ENCODE measurements at regions not wholly inside any gene's neighbourhood (a gene's known extent, or its start where the extent isn't known, plus 50 kb on each side); places are given as distances from the start of the nearest gene placed in this dataset.

DNA sequence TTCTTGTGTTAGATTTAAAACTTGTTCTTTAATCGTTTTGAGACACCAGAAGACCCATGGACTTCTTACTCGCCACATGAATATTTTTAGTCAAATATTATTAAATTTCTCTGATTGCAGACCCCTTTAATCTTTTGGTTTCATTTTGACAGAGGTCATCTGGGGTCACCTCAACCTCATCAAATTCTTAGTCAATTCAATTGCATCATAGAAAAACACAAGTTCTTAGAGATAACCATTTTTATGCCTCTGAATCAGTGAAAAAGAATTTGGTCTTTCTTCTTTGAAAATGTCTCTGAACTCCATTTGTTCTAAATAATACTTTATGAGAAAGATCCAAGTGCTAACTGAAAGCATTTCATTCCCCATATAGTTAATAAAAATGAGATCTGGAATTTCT lies 55.2 kb upstream of the CBLN4 start:
- 1% methylated on average over 2 of the region's 2 CpGs for WGBS (ENCODE audit: missing lambda C conversion rate)

DNA sequence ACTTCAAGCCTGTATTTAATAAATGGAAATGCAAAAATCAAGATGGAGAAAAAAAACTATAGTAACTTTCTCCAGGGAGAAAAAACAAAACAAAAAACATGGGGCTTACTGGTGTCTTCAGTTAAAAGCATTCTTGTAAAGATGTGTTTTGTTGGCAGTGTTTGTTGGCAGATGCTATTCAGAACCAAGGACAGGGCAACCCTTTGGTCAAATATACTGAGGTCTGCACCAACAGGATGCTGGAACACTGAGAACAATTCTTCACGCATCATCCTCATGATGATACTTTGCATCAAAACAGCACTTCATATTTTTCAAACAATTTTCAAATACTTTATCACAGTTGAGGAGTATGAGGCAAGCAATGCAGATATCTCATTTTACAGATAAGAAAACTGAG lies 63.7 kb upstream of the CBLN4 start:
- no peak overlapping the region for H3K4me3 ChIP-seq
- H3K9me3 ChIP-seq, result no peaks in the 10 kb centered on the region
- DNase-seq (ENCODE audit: low read depth in 1 of 2, low spot score in 1 of 2) (no peak), FAIRE-seq (no peak), ATAC-seq (no peak)
- ChIA-PET POLR2A (no interaction called here), CTCF (no interaction called here)
- H3K27ac ChIP-seq, result no peak overlapping the region
- no peaks in the 10 kb centered on the region for H3K4me1 ChIP-seq
- H3K4me2 ChIP-seq, result no peak overlapping the region
- WGBS (ENCODE audit: missing lambda C conversion rate), result 30% methylated on average over 1 of the region's 1 CpG
- TF ChIP-seq RARB (CRISPR knock-in tag; IDR thresholded peaks at IDR 0.05), result no peak
- TF ChIP-seq, protein P1, sequence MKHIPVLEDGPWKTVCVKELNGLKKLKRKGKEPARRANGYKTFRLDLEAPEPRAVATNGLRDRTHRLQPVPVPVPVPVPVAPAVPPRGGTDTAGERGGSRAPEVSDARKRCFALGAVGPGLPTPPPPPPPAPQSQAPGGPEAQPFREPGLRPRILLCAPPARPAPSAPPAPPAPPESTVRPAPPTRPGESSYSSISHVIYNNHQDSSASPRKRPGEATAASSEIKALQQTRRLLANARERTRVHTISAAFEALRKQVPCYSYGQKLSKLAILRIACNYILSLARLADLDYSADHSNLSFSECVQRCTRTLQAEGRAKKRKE (CRISPR knock-in tag; IDR thresholded peaks at IDR 0.05; ENCODE audit: low read depth), result no peak
- TF ChIP-seq RFX5 (IDR thresholded peaks at IDR 0.05), result no peak
- TF ChIP-seq, protein P2, sequence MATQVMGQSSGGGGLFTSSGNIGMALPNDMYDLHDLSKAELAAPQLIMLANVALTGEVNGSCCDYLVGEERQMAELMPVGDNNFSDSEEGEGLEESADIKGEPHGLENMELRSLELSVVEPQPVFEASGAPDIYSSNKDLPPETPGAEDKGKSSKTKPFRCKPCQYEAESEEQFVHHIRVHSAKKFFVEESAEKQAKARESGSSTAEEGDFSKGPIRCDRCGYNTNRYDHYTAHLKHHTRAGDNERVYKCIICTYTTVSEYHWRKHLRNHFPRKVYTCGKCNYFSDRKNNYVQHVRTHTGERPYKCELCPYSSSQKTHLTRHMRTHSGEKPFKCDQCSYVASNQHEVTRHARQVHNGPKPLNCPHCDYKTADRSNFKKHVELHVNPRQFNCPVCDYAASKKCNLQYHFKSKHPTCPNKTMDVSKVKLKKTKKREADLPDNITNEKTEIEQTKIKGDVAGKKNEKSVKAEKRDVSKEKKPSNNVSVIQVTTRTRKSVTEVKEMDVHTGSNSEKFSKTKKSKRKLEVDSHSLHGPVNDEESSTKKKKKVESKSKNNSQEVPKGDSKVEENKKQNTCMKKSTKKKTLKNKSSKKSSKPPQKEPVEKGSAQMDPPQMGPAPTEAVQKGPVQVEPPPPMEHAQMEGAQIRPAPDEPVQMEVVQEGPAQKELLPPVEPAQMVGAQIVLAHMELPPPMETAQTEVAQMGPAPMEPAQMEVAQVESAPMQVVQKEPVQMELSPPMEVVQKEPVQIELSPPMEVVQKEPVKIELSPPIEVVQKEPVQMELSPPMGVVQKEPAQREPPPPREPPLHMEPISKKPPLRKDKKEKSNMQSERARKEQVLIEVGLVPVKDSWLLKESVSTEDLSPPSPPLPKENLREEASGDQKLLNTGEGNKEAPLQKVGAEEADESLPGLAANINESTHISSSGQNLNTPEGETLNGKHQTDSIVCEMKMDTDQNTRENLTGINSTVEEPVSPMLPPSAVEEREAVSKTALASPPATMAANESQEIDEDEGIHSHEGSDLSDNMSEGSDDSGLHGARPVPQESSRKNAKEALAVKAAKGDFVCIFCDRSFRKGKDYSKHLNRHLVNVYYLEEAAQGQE (IDR thresholded peaks at IDR 0.05), result no peak
- no peak for TF ChIP-seq MAFK (IDR thresholded peaks at IDR 0.05; ENCODE audit: partially characterized antibody)
- no peak for TF ChIP-seq JUNB (IDR thresholded peaks at IDR 0.05)
- TF ChIP-seq, protein P3, sequence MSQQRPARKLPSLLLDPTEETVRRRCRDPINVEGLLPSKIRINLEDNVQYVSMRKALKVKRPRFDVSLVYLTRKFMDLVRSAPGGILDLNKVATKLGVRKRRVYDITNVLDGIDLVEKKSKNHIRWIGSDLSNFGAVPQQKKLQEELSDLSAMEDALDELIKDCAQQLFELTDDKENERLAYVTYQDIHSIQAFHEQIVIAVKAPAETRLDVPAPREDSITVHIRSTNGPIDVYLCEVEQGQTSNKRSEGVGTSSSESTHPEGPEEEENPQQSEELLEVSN (IDR thresholded peaks at IDR 0.05; ENCODE audit: borderline replicate concordance, low read depth), result no peak
- TF ChIP-seq ZNF302 (CRISPR knock-in tag; IDR thresholded peaks at IDR 0.05), result no peak
- no peak for TF ChIP-seq ZSCAN20 (CRISPR knock-in tag; IDR thresholded peaks at IDR 0.05)
- TF ChIP-seq POLR2AphosphoS2 (conservative IDR thresholded peaks at IDR 0.05; ENCODE audit: low read length), result no peak
- no peak for TF ChIP-seq CHD4 (IDR thresholded peaks at IDR 0.05; ENCODE audit: borderline replicate concordance)
- TF ChIP-seq JUN (IDR thresholded peaks at IDR 0.05), result no peak

More for the DNA sequence above, 55.2 kb upstream of the CBLN4 start:
- DNase-seq (ENCODE audit: low read depth in 1 of 2, low spot score in 1 of 2) (no peak), FAIRE-seq (no peak), ATAC-seq (no peak)
- Histone ChIP-seq H3K4me3 (no peak overlapping the region), H3K27ac (no peak overlapping the region), H3K4me2 (no peak overlapping the region), H3K9me3 (no peaks in the 10 kb centered on the region), H3K4me1 (no peaks in the 10 kb centered on the region)
- no peak for TF ChIP-seq HOXB13 (CRISPR knock-in tag; IDR thresholded peaks at IDR 0.05; ENCODE audit: low read depth)
- TF ChIP-seq, protein P4, sequence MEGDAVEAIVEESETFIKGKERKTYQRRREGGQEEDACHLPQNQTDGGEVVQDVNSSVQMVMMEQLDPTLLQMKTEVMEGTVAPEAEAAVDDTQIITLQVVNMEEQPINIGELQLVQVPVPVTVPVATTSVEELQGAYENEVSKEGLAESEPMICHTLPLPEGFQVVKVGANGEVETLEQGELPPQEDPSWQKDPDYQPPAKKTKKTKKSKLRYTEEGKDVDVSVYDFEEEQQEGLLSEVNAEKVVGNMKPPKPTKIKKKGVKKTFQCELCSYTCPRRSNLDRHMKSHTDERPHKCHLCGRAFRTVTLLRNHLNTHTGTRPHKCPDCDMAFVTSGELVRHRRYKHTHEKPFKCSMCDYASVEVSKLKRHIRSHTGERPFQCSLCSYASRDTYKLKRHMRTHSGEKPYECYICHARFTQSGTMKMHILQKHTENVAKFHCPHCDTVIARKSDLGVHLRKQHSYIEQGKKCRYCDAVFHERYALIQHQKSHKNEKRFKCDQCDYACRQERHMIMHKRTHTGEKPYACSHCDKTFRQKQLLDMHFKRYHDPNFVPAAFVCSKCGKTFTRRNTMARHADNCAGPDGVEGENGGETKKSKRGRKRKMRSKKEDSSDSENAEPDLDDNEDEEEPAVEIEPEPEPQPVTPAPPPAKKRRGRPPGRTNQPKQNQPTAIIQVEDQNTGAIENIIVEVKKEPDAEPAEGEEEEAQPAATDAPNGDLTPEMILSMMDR (IDR thresholded peaks at IDR 0.05), result no peak
- TF ChIP-seq EP300 (IDR thresholded peaks at IDR 0.05), result no peak
- TF ChIP-seq, protein P5, sequence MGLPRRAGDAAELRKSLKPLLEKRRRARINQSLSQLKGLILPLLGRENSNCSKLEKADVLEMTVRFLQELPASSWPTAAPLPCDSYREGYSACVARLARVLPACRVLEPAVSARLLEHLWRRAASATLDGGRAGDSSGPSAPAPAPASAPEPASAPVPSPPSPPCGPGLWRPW (IDR thresholded peaks at IDR 0.05), result no peak
- no peak for TF ChIP-seq PHF8 (IDR thresholded peaks at IDR 0.05; ENCODE audit: borderline replicate concordance, low read depth)
- TF ChIP-seq JUN (IDR thresholded peaks at IDR 0.05), result no peak
- TF ChIP-seq, protein P2 (IDR thresholded peaks at IDR 0.05), result no peak
- TF ChIP-seq, protein P6, sequence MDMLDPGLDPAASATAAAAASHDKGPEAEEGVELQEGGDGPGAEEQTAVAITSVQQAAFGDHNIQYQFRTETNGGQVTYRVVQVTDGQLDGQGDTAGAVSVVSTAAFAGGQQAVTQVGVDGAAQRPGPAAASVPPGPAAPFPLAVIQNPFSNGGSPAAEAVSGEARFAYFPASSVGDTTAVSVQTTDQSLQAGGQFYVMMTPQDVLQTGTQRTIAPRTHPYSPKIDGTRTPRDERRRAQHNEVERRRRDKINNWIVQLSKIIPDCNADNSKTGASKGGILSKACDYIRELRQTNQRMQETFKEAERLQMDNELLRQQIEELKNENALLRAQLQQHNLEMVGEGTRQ (IDR thresholded peaks at IDR 0.05), result no peak
- no peak for TF ChIP-seq HDAC2 (IDR thresholded peaks at IDR 0.05)
- no peak for TF ChIP-seq RAD21 (conservative IDR thresholded peaks at IDR 0.05 in 1 of 2, IDR thresholded peaks at IDR 0.05 in 1 of 2)
- TF ChIP-seq, protein P1 (CRISPR knock-in tag; IDR thresholded peaks at IDR 0.05; ENCODE audit: low read depth), result no peak
- TF ChIP-seq TP53 (CRISPR knock-in tag; IDR thresholded peaks at IDR 0.05), result no peak
- TF ChIP-seq ESRRA (IDR thresholded peaks at IDR 0.05; ENCODE audit: borderline replicate concordance, low read length), result no peak
- TF ChIP-seq CHD2 (IDR thresholded peaks at IDR 0.05; ENCODE audit: low read length, partially characterized antibody), result no peak
- no peak for TF ChIP-seq SREBF2 (IDR thresholded peaks at IDR 0.05)
- ChIA-PET POLR2A (no interaction called here), CTCF (no interaction called here)

All from A549 (cell line).